ENCODE measurements at regions not wholly inside any gene's neighbourhood (a gene's known extent, or its start where the extent isn't known, plus 50 kb on each side); places are given as distances from the start of the nearest gene placed in this dataset.

- TF ChIP-seq CTCF (IDR thresholded peaks at IDR 0.05) (no peak), POLR2A (IDR thresholded peaks at IDR 0.05) (no peak), EP300 (IDR thresholded peaks at IDR 0.05) (no peak)
Measured at GRCh38 chr5:30604648-30605262, 588.7 kb upstream of the CDH6 start.

All from ovary (tissue), 3 donors.